GM12878 (cell line): ENCODE measurements at regions not wholly inside any gene's neighbourhood (a gene's known extent, or its start where the extent isn't known, plus 50 kb on each side); places are given as distances from the start of the nearest gene placed in this dataset.

ENCODE experiments used
- ATAC-seq: fragments of 200-7000 bp; cut with Tn5 transposase; 3 replicates; pipeline ENCODE4 v1.9.1; 2020; ENCODE audit warnings: mild to moderate bottlenecking, moderate library complexity
- BruUV-seq: library from RNA; stranded (reverse); fragments of 400-500 nt; replicated peaks from 2 replicates; lab custom pipeline; 2021; lab: Mats Ljungman, UMichigan
- CTCF ChIA-PET: fragments of 300-600 bp; sonication (Branson Sonifier 250); formaldehyde crosslinking; extraction: SDS; loops from one replicate; lab custom pipeline; 2021; ENCODE audit warnings: inconsistent platforms; lab: Yijun Ruan, JAX
- POLR2A ChIA-PET: fragments of 350-600 bp; formaldehyde crosslinking; extraction: SDS; loops from one replicate; lab custom pipeline; 2021; ENCODE audit warnings: inconsistent platforms; lab: Charles Lee
- RAD21 ChIA-PET: fragments of 300-600 bp; sonication (Branson Sonifier 250); formaldehyde crosslinking; loops from one replicate; lab custom pipeline; 2023; ENCODE audit warnings: antibody characterized with exemption; ENCODE audit not compliant: unreplicated experiment; lab: Charles Lee
- SMC1A ChIA-PET: fragments of 300-600 bp; sonication (Branson Sonifier 250); formaldehyde crosslinking; loops from one replicate; lab custom pipeline; 2023; ENCODE audit not compliant: unreplicated experiment, uncharacterized antibody; lab: Charles Lee
- DNase-seq: peaks from one replicate; pipeline ENCODE4 v3.0.0-alpha.2; 2011; ENCODE audit warnings: low read depth, low spot score
- FAIRE-seq: peaks from 3 replicates; lab custom pipeline; 2011; peaks lifted over from hg19 to GRCh38; lab: Jason Lieb, UNC
- H2AFZ ChIP-seq: 2 replicates; pipeline ENCODE4 v1.6.0; 2011; ENCODE audit warnings: low read depth, low read length, control low read depth; ENCODE audit not compliant: control insufficient read depth
- H3K27ac ChIP-seq: 2 replicates; pipeline ENCODE4 v1.5.1; 2011; ENCODE audit warnings: control low read depth; ENCODE audit not compliant: control insufficient read depth, insufficient read depth
- H3K27me3 ChIP-seq, 2 experiments: replicated peaks in 1 of 2; 2 replicates each; pipeline versions ENCODE4 v1.6.0 to v1.6.1; 2011; ENCODE audit warnings: low read length in 1 of 2; ENCODE audit not compliant: control insufficient read depth in 2 of 2, insufficient read depth in 2 of 2
- H3K36me3 ChIP-seq, 2 experiments: 2 replicates each; pipeline ENCODE4 v1.5.1; 2011; ENCODE audit warnings: low read length in 1 of 2; ENCODE audit not compliant: control insufficient read depth in 2 of 2, insufficient read depth in 2 of 2
- H3K4me1 ChIP-seq: 2 replicates; pipeline ENCODE4 v1.6.1; 2011; ENCODE audit warnings: mild to moderate bottlenecking, low read length, moderate library complexity, mixed read lengths; ENCODE audit not compliant: control insufficient read depth, insufficient read depth
- H3K4me2 ChIP-seq: 2 replicates; pipeline ENCODE4 v1.6.0; 2011; ENCODE audit warnings: control low read depth; ENCODE audit not compliant: control insufficient read depth, insufficient read depth
- H3K4me3 ChIP-seq: fragments of 200-600 bp; sonication (generic); 2 replicates; pipeline ENCODE4 v1.5.1; 2016
- H3K79me2 ChIP-seq: 2 replicates; pipeline ENCODE4 v1.6.0; 2011; ENCODE audit warnings: low read length; ENCODE audit not compliant: control insufficient read depth, insufficient read depth
- H3K9ac ChIP-seq: 2 replicates; pipeline ENCODE4 v1.8.0; 2011; ENCODE audit warnings: low read length, control low read depth, mixed read lengths; ENCODE audit not compliant: control insufficient read depth, insufficient read depth
- H3K9me3 ChIP-seq: replicated peaks from 3 replicates; pipeline ENCODE4 v1.5.1; 2011; ENCODE audit warnings: mild to moderate bottlenecking, low read length; ENCODE audit not compliant: control insufficient read depth, insufficient read depth
- H4K20me1 ChIP-seq: 2 replicates; pipeline ENCODE4 v1.6.0; 2011; ENCODE audit not compliant: control insufficient read depth, insufficient read depth
- CREB1 ChIP-seq: IDR thresholded peaks from 2 replicates; pipeline ENCODE4 v1.6.1; 2012; ENCODE audit warnings: low read depth, mild to moderate bottlenecking, inconsistent platforms
- E2F8 ChIP-seq: fragments of 450-650 bp; IDR thresholded peaks from 2 replicates; pipeline ENCODE4 v1.6.1; 2018; ENCODE audit warnings: mild to moderate bottlenecking, low read depth, moderate library complexity; ENCODE audit not compliant: partially characterized antibody
- ELK1 ChIP-seq: IDR thresholded peaks from 2 replicates; pipeline ENCODE4 v1.6.1; 2012; ENCODE audit warnings: low read depth, low read length, improper control_type of control experiment
- KDM1A ChIP-seq: fragments of 200-600 bp; sonication (generic); IDR thresholded peaks from 2 replicates; pipeline ENCODE4 v1.6.1; 2016; ENCODE audit warnings: borderline replicate concordance
- MEF2B ChIP-seq: fragments of 450-650 bp; IDR thresholded peaks from 2 replicates; pipeline ENCODE4 v1.6.1; 2018; ENCODE audit warnings: mild to moderate bottlenecking, moderate library complexity; ENCODE audit not compliant: partially characterized antibody, poor library complexity, severe bottlenecking
- ZNF274 ChIP-seq: IDR thresholded peaks from one replicate; pipeline ENCODE4 v1.8.0; 2011; ENCODE audit not compliant: insufficient read length, insufficient read depth
- WGBS: methylation state at CpG from one replicate; pipeline ENCODE4 v1.1.6; 2016; ENCODE audit warnings: low lambda C conversion rate; ENCODE audit not compliant: insufficient replicate concordance, insufficient coverage; ENCODE audit errors: missing lambda C conversion rate; 5-methylcytosine and 5-hydroxymethylcytosine counted together
- in situ Hi-C: fragments of 300-500 bp; cut with MboI; formaldehyde crosslinking; loops from 9 replicates; pipeline ENCODE4 v1.14.3; 2018; ENCODE audit warnings: mixed read lengths
- intact Hi-C: fragments of 100-400 bp; cut with micrococcal nuclease; formaldehyde crosslinking; loops from one replicate; pipeline ENCODE4 v1.14.2; 2022; ENCODE audit not compliant: unreplicated experiment

DNA sequence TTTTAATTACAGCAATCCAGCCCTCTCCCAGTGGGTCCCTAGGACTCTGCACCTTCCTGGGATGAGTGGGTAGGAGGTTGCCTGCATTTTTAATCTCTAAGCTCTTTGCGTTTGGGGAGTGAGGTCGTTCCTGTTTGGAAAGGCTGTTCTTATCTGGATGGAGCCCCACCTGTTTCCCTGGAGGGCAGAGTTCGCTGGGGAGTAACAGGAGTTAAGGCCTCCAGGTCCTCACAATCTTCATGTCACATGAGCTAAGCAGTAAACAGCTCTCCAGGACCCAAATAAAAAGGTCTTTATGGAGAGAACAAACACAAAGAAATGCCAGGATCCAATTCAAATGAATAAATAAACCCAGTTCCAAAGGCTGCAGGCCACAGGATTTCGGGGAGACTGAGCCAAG, 56.0 kb upstream of the RFLNA start:
- POLR2A ChIA-PET, result interaction anchor here (0.6 kb wide), 1 partner anchor 1271 kb away, joined by 3 read pairs; no protein-coding TSS in a partner anchor
- intact Hi-C loops, result no loop called here

More for the DNA sequence above, 56.0 kb upstream of the RFLNA start:
- TF ChIP-seq MEF2B (no peak), KDM1A (no peak), ELK1 (no peak), CREB1 (no peak), ZNF274 (no peak), E2F8 (no peak)
- FAIRE-seq (no peak), ATAC-seq (no peak), DNase-seq (no peak)
- SMC1A ChIA-PET, result no interaction called here
- H3K36me3 ChIP-seq, result no peaks in the 10 kb centered on the region
- H3K4me3 ChIP-seq, result no peak overlapping the region
- H3K4me1 ChIP-seq, result no peaks in the 10 kb centered on the region
- H3K27me3 ChIP-seq, result no peaks in the 10 kb centered on the region
- no peaks in the 10 kb centered on the region for H3K79me2 ChIP-seq
- 8% methylated on average over 4 of the region's 4 CpGs for WGBS
- H3K9ac ChIP-seq, result no peak overlapping the region
- no peak overlapping the region for H3K27ac ChIP-seq
- no peak overlapping the region for H2AFZ ChIP-seq
- H4K20me1 ChIP-seq, result no peaks in the 10 kb centered on the region
- RAD21 ChIA-PET, result no interaction called here
- CTCF ChIA-PET, result no interaction called here
- in situ Hi-C loops, result no loop called here
- BruUV-seq, result no TSS peak
- H3K4me2 ChIP-seq, result no peak overlapping the region
- H3K9me3 ChIP-seq, result no peaks in the 10 kb centered on the region; the same call in 2 of the 3 replicates
